ENCODE measurements at regions not wholly inside any gene's neighbourhood (a gene's known extent, or its start where the extent isn't known, plus 50 kb on each side); places are given as distances from the start of the nearest gene placed in this dataset.
A peak's percentile ranks its signal among the peaks of the same experiment; 100 is the strongest.

GRCh38 chr3:61311044-61311443 lies 59.8 kb upstream of the FHIT start:
- no peak for FAIRE-seq

GRCh38 chr3:61315871-61316270 lies 64.6 kb upstream of the FHIT start:
- FAIRE-seq, result no peak

- no peak for FAIRE-seq
Measured at GRCh38 chr3:61323094-61323493, 71.8 kb upstream of the FHIT start.

GRCh38 chr3:61331929-61332552 lies 80.8 kb upstream of the FHIT start:
- FAIRE-seq, result no peak

GRCh38 chr3:61333192-61333961 lies 82.1 kb upstream of the FHIT start:
- FAIRE-seq, result no peak

GRCh38 chr3:61334783-61335182 lies 83.5 kb upstream of the FHIT start:
- no peak for FAIRE-seq

GRCh38 chr3:61340931-61341461 lies 89.7 kb upstream of the FHIT start:
- FAIRE-seq, result no peak

GRCh38 chr3:61343543-61343942 lies 92.3 kb upstream of the FHIT start:
- FAIRE-seq, result no peak

- no peak for FAIRE-seq
Measured at GRCh38 chr3:61345020-61345419, 93.8 kb upstream of the FHIT start.

- no peak for FAIRE-seq
Measured at GRCh38 chr3:61347981-61348380, 96.7 kb upstream of the FHIT start.

- FAIRE-seq, result no peak
Measured at GRCh38 chr3:61349717-61350116, 98.5 kb upstream of the FHIT start.

GRCh38 chr3:61350782-61351309 lies 99.6 kb upstream of the FHIT start:
- FAIRE-seq, result no peak

- FAIRE-seq, result no peak
Measured at GRCh38 chr3:61352306-61352705, 101.1 kb upstream of the FHIT start.

GRCh38 chr3:61353382-61353781 lies 102.1 kb upstream of the FHIT start:
- no peak for FAIRE-seq

- no peak for FAIRE-seq
Measured at GRCh38 chr3:61354604-61355003, 103.4 kb upstream of the FHIT start.

- FAIRE-seq, result no peak
Measured at GRCh38 chr3:61356685-61357084, 105.4 kb upstream of the FHIT start.

GRCh38 chr3:61357902-61358301 lies 106.7 kb upstream of the FHIT start:
- FAIRE-seq, result no peak

- no peak for FAIRE-seq
Measured at GRCh38 chr3:61358364-61358763, 107.1 kb upstream of the FHIT start.

- FAIRE-seq, result no peak
Measured at GRCh38 chr3:61360297-61360965, 109.2 kb upstream of the FHIT start.

- no peak for FAIRE-seq
Measured at GRCh38 chr3:61369678-61370077, 118.4 kb upstream of the FHIT start.

GRCh38 chr3:61371123-61371522 lies 119.9 kb upstream of the FHIT start:
- FAIRE-seq, result peak; percentile 60

- FAIRE-seq, result no peak
Measured at GRCh38 chr3:61372723-61373122, 121.5 kb upstream of the FHIT start.

GRCh38 chr3:61378311-61378710 lies 127.1 kb upstream of the FHIT start:
- FAIRE-seq, result no peak
